ENCODE measurements at regions not wholly inside any gene's neighbourhood (a gene's known extent, or its start where the extent isn't known, plus 50 kb on each side); places are given as distances from the start of the nearest gene placed in this dataset.

DNA sequence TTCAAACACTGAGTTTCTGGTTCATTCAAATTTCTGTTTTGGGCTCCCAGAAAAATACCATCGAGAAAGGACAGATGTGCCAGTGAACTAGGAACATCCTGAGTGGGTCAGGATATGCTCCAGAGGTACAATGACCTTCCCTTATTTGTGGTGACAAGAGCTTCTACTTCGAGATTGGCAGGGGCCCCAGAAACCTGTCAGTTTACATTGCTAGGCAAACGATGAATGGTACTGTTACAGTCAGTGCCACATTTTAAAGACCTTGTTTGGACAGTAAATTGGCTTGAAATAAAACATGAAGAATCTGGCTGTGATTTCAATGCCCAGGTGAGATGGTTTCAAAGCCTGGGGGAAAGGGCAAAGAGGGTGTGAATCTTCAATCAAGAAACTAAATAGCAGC is 454.5 kb upstream of the ID4 start:
- intact Hi-C loops (cut with micrococcal nuclease; ENCODE audit: unreplicated experiment), result no loop called here

More for the DNA sequence above, 454.5 kb upstream of the ID4 start:
- no peaks in the 10 kb centered on the region for H3K36me3 ChIP-seq (ENCODE audit: control insufficient read depth in 2 of 2, insufficient read depth in 2 of 2, low read length in 1 of 2)
- no peaks in the 10 kb centered on the region for H3K4me1 ChIP-seq (ENCODE audit: control insufficient read depth, insufficient read depth, low read length)
- H3K9me3 ChIP-seq (replicated peaks; ENCODE audit: control insufficient read depth, insufficient read depth, low read length), result no peaks in the 10 kb centered on the region
- in situ Hi-C loops (cut with MboI), result no loop called here
- no peak overlapping the region for H2AFZ ChIP-seq (ENCODE audit: control insufficient read depth, low read depth, low read length)
- no peak overlapping the region for H3K27ac ChIP-seq (ENCODE audit: control insufficient read depth, insufficient read depth)
- DNase-seq (ENCODE audit: low read depth, low spot score) (no peak), FAIRE-seq (no peak), ATAC-seq (no peak)
- ChIA-PET SMC1A (ENCODE audit: uncharacterized antibody, unreplicated experiment) (no interaction called here), CTCF (interaction anchor here (1.1 kb wide), 1 partner anchor 391 kb away, joined by 4 read pairs; no protein-coding TSS in a partner anchor), RAD21 (ENCODE audit: unreplicated experiment) (no interaction called here), POLR2A (no interaction called here)
- no peak overlapping the region for H3K9ac ChIP-seq (ENCODE audit: control insufficient read depth, insufficient read depth, low read length)
- TF ChIP-seq ZNF274 (IDR thresholded peaks at IDR 0.05; ENCODE audit: insufficient read depth, insufficient read length), result no peak
- TF ChIP-seq SIX5 (IDR thresholded peaks at IDR 0.05; ENCODE audit: low read depth, low read length, severe bottlenecking), result no peak
- TF ChIP-seq CHD4 (IDR thresholded peaks at IDR 0.05), result no peak
- no peak for TF ChIP-seq NFIC (IDR thresholded peaks at IDR 0.05; ENCODE audit: low read depth, low read length)
- no peak for TF ChIP-seq POLR2AphosphoS2 (IDR thresholded peaks at IDR 0.05; ENCODE audit: low read depth, low read length)
- no peak for TF ChIP-seq RELA (IDR thresholded peaks at IDR 0.05; ENCODE audit: borderline replicate concordance, partially characterized antibody)
- TF ChIP-seq CREB1 (IDR thresholded peaks at IDR 0.05; ENCODE audit: low read depth), result no peak
- no peak for TF ChIP-seq ZZZ3 (IDR thresholded peaks at IDR 0.05; ENCODE audit: control insufficient read depth, insufficient read length, low read depth)
- TF ChIP-seq ASH2L (IDR thresholded peaks at IDR 0.05; ENCODE audit: borderline replicate concordance, low read depth), result no peak
- TF ChIP-seq HCFC1 (IDR thresholded peaks at IDR 0.05; ENCODE audit: low read length), result no peak
- TF ChIP-seq RFX5 (IDR thresholded peaks at IDR 0.05; ENCODE audit: low read depth, low read length), result no peak
- TF ChIP-seq CEBPB (IDR thresholded peaks at IDR 0.05; ENCODE audit: borderline replicate concordance in 1 of 2, low read depth in 2 of 2, low read length in 2 of 2), result no peak
- TF ChIP-seq, protein P1, sequence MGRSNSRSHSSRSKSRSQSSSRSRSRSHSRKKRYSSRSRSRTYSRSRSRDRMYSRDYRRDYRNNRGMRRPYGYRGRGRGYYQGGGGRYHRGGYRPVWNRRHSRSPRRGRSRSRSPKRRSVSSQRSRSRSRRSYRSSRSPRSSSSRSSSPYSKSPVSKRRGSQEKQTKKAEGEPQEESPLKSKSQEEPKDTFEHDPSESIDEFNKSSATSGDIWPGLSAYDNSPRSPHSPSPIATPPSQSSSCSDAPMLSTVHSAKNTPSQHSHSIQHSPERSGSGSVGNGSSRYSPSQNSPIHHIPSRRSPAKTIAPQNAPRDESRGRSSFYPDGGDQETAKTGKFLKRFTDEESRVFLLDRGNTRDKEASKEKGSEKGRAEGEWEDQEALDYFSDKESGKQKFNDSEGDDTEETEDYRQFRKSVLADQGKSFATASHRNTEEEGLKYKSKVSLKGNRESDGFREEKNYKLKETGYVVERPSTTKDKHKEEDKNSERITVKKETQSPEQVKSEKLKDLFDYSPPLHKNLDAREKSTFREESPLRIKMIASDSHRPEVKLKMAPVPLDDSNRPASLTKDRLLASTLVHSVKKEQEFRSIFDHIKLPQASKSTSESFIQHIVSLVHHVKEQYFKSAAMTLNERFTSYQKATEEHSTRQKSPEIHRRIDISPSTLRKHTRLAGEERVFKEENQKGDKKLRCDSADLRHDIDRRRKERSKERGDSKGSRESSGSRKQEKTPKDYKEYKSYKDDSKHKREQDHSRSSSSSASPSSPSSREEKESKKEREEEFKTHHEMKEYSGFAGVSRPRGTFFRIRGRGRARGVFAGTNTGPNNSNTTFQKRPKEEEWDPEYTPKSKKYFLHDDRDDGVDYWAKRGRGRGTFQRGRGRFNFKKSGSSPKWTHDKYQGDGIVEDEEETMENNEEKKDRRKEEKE (IDR thresholded peaks at IDR 0.05), result no peak
- 0% methylated on average over 3 of the region's 3 CpGs for WGBS (ENCODE audit: insufficient coverage, insufficient replicate concordance, low lambda C conversion rate, missing lambda C conversion rate)
- H3K4me3 ChIP-seq, result no peak overlapping the region
- H3K79me2 ChIP-seq (ENCODE audit: control insufficient read depth, insufficient read depth, low read length), result no peaks in the 10 kb centered on the region
- no peaks in the 10 kb centered on the region for H3K27me3 ChIP-seq (replicated peaks in 1 of 2; ENCODE audit: control insufficient read depth in 2 of 2, insufficient read depth in 2 of 2, low read length in 1 of 2)
- H4K20me1 ChIP-seq (ENCODE audit: control insufficient read depth, insufficient read depth), result no peaks in the 10 kb centered on the region
- no TSS peak for BruUV-seq (replicated peaks)
- no peak overlapping the region for H3K4me2 ChIP-seq (ENCODE audit: control insufficient read depth, insufficient read depth)

All from GM12878 (cell line).